Fibroblast of gingiva (primary cell): ENCODE measurements at regions not wholly inside any gene's neighbourhood (a gene's known extent, or its start where the extent isn't known, plus 50 kb on each side); places are given as distances from the start of the nearest gene placed in this dataset.

ENCODE experiments used
- DNase-seq: peaks from one replicate; pipeline ENCODE4 v3.0.0-alpha.2; 2011; ENCODE audit warnings: low read depth

- no peak for DNase-seq
These were observed 240.0 kb downstream of the HDGFL1 start for GRCh38 chr6:22809370-22809769.

GRCh38 chr6:22819209-22819608 is 249.8 kb downstream of the HDGFL1 start:
- no peak for DNase-seq

- peak; percentile 84 for DNase-seq
These were observed 252.4 kb downstream of the HDGFL1 start for GRCh38 chr6:22821664-22822320.

DNA sequence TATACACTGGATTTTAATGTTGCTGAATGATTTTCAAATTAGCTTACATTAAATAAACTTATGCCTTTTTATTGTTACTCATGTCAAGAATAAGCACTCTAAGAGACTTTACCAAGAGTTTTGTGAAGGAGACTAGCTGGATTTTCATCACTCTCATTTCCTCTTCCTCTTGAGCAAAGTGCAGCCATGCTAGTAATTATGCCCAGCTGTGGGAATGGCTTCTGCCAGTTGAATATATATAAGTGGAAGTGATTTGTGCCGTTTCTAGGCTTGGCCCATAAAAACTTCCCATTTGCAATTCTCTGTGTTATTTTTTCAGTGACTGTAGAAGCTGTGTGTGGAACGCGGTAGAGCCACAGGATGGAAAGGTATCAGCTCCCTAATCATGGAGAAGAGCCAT is 255.8 kb downstream of the HDGFL1 start:
- DNase-seq = peak; percentile 48

GRCh38 chr6:22826961-22827360 is 257.6 kb downstream of the HDGFL1 start:
- no peak for DNase-seq

DNA sequence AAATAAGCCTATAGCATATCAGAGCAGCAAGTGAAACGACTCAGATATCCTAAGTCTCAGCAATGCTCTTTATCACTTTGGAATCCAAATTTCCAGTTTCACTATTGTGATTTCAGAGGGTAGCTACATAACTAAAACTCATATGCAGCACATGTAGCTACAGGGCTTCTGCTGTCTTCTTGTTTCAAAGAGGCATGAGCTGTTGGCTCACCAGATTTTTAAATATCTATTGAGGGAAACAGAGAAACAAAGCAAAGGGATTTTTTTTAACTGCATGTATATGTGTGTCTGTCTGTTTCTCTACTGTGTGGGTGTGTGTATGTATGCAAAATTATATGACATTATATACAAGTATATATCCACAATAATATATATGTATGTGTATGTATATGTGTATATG is 258.4 kb downstream of the HDGFL1 start:
- no peak for DNase-seq

DNA sequence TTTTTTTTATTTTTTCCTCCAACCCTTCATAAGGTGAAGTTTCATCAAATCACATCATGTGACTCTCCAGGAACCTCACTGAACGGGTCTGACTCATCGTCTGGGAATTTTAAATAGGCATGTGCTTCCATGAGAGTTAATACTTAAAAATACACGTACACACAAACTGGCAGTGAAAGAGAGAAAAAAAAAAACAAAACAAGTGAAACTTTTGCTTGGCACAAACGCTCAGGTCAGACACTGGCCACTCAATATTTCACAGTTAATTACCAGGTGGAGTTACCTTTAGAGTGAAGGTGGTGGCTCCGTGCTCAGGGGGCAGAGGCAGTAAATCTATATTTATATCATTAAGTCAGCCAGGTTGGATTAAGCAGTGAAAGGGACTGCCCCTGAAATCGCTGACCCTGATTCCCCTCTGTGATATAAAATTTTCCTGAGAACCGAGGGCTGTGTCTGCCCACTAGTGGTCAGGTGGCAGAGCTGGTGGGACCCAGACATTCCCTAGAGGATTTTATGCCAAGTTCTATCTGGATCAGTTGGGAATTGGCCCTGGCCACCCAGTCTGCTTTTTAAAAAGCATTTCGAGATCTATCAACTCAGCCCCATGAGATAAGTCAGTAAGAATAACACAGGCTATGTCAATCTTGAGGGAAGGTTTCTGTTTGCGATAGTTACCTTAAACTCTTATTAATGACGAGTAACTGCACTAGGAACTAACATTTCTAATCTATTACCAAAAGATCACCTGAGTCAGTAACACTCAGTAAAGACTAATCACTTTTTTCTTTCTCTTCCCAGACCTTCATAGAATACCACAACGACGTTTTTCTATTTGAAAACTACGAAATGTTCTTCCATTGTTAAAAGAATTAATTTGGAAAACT is 259.1 kb downstream of the HDGFL1 start:
- peak; percentile 78 for DNase-seq

DNA sequence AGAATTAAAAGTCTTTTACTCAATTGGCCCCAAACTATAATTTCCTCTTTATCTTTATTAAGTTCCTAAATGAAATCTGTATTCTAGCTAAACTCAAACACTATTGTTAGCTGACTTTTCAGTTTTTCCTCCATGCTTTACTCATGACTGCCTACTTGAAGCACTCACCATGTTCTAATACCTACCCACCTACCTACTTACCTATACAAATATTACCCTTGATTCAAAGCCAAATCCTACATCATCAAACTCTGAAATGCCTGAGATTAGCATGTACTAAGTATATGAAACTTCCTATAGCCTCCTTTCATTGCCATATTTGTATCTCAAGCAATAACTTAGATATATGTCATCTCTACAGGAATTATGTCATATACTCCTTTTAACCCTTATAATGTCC is 259.7 kb downstream of the HDGFL1 start:
- no peak for DNase-seq

DNA sequence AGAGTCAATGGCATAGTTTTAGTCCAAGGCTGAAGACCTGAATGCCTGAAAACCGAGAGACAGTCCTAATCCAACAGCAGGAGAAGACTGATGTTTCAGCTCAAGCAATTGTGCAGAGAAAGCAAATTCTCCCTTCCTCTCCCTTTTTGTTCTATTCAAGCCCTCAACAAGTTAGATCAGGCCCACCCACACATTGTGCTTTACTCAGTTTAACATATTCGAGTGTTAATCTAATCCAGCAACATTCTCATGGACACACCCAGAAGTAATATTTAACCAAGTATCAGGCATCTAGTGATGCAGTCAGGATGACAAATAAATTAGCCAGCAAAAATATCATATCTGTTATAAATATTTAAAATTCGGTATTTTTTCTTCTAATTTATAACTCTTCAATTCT is 261.1 kb downstream of the HDGFL1 start:
- no peak for DNase-seq

GRCh38 chr6:22833191-22833590 is 263.8 kb downstream of the HDGFL1 start:
- DNase-seq = no peak

DNA sequence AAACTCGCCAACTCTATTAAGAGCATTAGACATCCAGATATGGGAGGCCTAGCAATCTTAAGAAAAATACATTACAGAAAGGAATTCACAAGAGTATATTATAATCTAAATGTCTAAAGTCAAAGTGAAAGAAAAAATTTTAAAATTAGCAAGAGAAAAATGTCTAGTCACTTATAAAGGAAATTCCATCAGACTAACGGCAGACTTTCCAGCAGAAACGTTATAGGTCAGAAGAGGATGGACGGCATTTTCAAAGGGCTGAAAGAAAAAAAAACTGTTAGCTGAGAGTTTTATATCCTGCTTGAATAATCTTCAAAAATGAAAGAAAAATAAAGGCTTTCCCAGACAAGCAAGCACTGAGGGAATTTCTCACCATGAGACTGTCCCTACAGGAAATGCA is 269.0 kb downstream of the HDGFL1 start:
- DNase-seq = peak; percentile 21

DNA sequence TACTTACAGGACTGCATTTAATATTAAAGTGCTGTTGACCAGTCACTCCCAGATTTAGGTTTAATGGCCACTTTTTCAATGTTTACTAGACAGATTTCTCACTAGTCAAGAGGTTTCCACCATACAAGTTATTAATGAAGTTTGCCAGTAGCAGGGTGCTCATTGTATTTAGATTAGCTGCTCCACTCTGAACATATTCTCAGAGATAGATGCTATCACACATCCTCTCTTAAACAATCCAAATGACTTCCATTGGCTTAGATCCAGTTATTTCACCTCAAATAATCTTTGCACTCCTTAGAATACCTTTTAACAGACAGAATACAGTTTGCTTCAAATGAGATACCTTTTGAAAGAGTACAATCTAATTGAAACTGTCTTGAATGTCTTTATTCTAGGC is 276.1 kb downstream of the HDGFL1 start:
- no peak for DNase-seq

DNA sequence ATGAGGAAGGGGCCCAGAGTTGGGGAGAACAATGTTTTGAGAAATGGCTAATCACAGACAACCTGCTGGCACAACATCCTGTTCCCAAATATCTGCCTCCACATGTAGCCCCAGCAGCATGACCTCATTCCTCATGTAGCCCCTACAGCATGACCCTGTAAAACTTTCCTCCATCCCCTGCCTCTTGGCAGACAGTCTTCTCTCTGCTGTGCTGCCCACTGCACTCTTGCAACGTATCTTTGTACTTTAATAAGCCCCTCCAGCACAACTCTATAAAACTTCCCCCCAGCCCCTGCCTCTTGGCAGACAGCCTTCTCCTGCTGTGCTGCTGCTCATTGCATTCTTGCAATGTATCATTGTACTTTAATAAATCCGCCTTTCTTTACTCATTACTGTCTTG is 278.8 kb downstream of the HDGFL1 start:
- DNase-seq = no peak

GRCh38 chr6:22849921-22850320 is 280.6 kb downstream of the HDGFL1 start:
- no peak for DNase-seq

GRCh38 chr6:22852101-22852500 is 282.7 kb downstream of the HDGFL1 start:
- DNase-seq = no peak

- DNase-seq = peak; percentile 44
These were observed 304.3 kb downstream of the HDGFL1 start for GRCh38 chr6:22873513-22874136.

DNA sequence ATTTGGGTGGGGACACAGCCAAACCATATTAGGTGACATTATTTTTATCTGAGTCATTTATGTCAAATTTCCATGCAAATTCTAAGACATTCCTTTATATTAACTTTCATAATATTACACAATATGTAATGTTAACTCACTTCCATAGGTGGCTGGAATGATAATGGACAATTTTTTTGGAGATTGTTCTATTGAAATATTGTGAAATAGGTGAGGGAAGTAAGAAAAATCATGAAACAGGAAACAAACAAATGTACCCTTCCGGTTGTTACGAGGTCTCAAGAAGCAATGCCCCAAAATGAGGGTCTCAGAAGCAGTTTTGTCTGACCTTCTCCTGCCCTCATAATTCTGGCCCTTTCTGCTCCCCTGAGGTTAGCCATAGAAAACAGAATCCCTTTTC is 306.5 kb downstream of the HDGFL1 start:
- DNase-seq = no peak

- DNase-seq = no peak
These were observed 308.9 kb downstream of the HDGFL1 start for GRCh38 chr6:22878324-22878701.

DNA sequence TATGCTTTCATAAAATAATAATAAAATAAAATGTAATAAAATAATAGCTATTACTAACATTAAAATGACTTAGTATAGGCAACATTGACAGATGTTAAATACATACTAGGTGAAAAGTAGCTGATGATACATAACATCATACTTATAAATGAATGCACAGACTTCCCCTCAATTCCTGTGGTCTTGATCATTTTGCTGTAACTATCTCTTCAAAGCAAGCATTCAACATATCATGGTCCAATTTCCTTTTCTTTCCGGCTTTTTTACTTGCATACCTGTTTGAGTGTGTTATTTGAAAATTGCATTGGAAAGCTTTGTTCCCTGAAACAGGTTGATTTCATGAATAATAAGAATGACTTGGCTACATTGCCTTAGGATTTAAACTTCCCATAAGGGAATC is 309.3 kb downstream of the HDGFL1 start:
- DNase-seq = no peak

- DNase-seq = peak; percentile 97
These were observed 311.5 kb downstream of the HDGFL1 start for GRCh38 chr6:22880686-22881433.

- peak; percentile 24 for DNase-seq
These were observed 313.2 kb downstream of the HDGFL1 start for GRCh38 chr6:22882581-22882980.

DNA sequence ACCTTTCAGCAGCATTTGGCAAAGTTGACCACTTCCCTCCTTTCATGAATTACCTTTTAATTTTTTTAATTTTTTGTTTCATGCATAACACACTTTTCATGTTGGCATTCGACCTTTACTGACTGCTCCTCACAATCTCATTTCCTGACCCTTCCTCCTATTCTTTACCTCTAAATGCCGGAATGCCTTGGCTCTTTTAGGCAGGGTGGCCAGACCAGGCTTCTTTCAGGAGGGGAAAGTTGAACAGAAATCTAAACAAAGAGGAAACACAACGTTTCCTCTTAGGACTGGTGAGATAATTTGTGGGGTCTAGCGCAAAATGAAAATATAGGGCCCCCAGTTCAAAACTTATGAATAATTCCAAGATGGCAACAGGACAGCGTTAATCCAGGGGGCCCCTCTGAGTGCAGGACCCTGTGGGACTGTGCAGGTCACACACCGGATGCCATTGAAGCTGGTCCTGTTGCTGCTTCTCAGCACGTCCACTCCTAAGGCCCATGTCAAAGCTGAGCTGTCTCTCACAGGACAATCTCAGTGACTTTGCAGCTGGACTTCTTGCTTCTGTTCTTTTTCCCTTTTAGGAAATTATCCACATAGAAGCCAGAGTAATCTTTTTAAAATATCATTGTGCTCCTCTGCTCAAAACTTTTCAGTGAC is 313.8 kb downstream of the HDGFL1 start:
- DNase-seq = no peak
